Left colon (tissue), 2 donors: ENCODE measurements at regions not wholly inside any gene's neighbourhood (a gene's known extent, or its start where the extent isn't known, plus 50 kb on each side); places are given as distances from the start of the nearest gene placed in this dataset.

Experiments
- ATAC-seq: fragments of 200-7000 bp; cut with Tn5 transposase; one replicate; pipeline ENCODE4 v1.9.1; 2020; ENCODE audit warnings: mild to moderate bottlenecking, moderate library complexity
- DNase-seq, 2 donors: peaks; one replicate each; pipeline ENCODE4 v3.0.0-alpha.2; 2020
- intact Hi-C, 2 donors: fragments of 100-400 bp; cut with DNase I in 1 of 2; cut with micrococcal nuclease in 1 of 2; formaldehyde crosslinking; loops; one replicate each; pipeline versions ENCODE4 v1.11.2 to v1.14.0; 2022; cut with DNase I, micrococcal nuclease
- donor health status: DM: no; HTN: no; CAD: no.
- donor health status: DM: yes; HTN: yes; CAD: no.

DNA sequence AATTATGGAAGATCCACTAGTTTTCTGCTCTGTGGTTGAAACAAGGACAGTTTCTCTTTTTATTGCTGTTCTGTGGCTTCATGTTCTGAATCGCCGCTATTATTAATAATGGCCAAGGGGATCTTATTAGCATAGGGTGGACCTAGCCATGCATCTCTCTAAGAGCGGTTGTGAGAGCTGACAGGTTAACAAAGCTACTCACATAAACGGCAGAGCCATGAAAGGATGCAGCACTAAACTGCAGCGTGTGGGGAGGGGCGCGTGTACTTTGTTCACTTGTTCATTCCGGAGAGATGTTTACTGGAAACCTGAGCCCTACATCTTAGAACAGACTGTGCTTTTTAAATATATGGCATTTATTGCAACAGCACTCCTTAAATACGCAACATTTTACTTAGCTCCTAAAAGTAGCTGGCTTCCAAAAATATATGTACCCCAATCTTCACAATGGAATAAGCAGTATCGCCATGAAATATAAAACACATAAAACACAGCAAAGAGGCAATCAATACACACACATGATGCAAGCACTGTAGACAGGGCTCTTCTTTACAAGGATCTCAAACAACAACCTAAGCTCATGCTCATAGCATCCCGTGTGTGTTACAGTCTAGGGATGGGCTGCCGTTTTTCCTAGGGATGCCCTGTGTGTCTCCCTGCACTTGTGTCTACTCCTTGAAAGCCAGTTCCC, 424.6 kb downstream of the MED10 start:
- DNase-seq = no peak
- ATAC-seq = no peak
- intact Hi-C loops = no loop called here

DNA sequence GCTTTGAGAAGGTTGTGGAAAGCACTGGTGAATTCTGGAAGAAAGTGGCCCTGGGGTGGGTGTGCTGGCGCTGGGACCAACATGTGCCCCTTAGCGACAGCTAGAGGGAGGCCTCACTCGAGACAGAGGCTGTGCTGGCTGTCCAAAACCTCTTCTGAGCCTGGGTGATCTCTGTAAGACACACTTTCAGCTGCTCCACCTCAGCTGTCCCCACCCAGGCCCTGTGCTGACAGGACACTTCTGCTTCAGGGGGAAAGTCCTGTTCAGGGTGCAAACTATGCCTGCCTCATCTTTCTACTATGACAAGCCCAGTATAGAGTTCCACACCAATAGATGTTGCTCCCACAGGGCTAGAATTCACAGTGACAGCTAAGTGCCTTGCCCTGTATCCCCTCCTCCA, 426.4 kb downstream of the MED10 start:
- intact Hi-C loops = no loop called here
- ATAC-seq (no peak), DNase-seq (no peak)

DNA sequence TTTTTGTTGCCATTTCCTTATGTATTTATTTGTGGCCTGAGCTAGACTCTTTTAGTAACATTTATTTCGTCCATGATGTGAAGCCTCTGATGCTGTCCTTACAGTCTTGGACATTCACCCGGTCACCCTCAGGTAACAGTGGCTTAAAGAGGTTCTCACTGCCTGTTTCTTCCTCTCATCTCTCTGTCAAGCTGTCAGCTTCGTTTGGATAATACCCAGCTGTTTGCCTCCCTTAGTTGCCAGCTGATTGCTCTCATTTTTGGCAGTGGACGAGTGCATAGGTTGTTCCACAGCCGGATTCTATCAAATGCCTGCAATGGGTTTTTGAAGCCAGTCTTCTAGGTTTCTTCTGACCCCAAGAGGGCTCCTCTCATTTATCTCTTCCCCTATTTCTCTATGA, 427.7 kb downstream of the MED10 start:
- DNase-seq (no peak), ATAC-seq (no peak)
- intact Hi-C loops = no loop called here

DNA sequence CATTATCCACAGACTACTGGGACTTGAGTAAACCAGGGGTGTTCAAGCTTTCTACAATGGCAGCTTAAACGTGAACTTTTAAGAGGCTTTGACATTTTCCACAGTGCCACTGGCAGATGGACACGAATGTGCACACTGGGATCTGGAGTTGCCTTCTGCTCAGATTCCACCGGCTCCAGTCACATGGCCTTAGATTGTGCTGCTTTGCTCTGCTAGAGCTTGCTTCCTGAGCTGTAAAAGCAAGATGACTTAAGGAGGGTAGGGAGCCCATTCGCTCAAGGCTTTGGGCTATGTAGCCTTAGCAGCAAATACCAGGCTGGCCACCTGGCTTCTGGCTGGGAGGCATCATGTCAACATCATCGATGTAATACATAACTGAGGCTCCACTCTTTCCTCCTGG, 436.9 kb downstream of the MED10 start:
- intact Hi-C loops = no loop called here
- DNase-seq (no peak), ATAC-seq (no peak)

DNA sequence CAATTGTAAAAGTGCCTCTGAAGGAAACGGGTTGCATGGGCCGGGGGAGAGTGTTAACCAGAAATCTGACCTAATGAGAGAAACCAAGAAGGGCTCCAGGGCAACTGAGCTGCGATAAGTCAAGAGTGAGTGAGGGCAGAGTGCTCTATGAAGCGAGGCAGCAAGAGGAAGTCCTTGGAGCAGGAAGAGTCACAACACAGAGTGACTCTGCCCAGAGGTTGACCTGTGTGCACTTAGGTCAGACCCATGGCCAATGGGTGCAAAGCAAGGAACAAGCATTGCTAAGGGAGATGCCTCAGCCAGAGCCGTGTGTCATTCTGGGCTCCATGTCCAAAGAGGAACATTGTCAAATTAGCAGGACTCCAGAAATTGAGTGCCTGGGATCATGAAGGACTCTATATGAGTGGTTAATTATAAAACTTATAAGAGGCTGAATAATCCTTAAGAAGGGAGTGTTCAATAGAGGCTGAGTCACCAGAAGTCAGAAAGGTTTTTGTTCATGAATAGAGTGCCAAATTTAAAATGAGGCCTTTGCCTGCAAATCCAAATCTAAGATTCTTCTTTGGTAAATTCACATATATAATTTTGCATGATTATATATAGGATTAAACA, 438.5 kb downstream of the MED10 start:
- DNase-seq (no peak), ATAC-seq (no peak)
- intact Hi-C loops = no loop called here

DNA sequence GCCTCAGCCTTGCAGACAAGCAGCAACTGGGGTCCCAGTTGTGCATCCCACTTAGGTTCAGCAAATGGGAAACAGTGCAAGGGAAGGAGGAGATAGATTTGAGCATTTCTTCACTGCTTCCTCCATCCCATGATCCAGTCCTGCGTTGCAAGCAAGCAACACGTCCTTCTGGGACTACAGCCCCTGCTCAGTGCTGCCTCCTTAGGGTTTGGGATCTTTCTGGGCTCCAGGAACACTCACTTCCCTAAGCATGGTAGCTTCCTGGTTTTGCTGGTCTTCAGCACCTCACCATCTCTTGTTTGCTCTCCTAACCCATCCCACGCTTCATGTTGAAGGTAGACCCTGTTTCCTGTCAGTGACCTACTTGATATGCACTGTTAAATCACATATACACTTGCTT, 444.7 kb downstream of the MED10 start:
- intact Hi-C loops = no loop called here
- no peak for DNase-seq
- no peak for ATAC-seq

DNA sequence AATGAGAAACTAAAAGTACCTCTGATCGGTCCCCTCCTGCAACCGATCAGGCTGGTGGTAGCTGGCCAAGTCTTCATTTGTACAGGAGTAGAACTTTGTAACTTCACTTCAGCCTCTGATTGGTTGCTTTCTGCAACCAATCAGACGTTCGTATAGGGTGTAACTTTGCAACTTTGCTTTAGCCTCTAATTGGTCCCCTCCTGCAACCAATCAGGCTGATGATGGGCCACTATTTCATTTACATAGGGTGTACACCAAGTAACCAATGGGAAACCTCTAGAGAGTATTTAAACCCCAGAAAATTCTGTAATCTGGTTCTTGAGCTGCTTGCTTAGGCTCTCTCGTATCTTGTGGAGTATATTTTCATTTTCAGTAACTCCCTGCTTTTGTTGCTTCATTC, 445.5 kb downstream of the MED10 start:
- intact Hi-C loops = no loop called here
- ATAC-seq = no peak
- no peak for DNase-seq

DNA sequence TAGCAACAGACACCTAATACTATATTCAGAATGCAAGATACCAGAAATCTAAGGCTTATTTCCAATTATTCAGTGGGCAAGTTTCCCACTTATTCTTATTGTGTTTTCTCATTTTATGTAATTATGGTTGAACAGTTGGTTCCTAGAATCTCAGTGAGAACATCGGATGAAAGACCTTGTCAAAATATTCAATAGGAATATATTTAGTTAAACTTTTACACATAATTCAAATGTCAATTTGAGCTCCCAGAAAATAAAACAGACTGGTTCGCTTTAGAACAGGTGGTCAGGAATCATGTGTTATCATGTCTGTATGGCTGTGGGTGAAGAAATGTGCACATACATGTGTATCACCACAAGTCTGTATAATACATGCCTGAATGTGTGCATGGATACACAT, 447.8 kb downstream of the MED10 start:
- ATAC-seq (no peak), DNase-seq (no peak)
- intact Hi-C loops = no loop called here

DNA sequence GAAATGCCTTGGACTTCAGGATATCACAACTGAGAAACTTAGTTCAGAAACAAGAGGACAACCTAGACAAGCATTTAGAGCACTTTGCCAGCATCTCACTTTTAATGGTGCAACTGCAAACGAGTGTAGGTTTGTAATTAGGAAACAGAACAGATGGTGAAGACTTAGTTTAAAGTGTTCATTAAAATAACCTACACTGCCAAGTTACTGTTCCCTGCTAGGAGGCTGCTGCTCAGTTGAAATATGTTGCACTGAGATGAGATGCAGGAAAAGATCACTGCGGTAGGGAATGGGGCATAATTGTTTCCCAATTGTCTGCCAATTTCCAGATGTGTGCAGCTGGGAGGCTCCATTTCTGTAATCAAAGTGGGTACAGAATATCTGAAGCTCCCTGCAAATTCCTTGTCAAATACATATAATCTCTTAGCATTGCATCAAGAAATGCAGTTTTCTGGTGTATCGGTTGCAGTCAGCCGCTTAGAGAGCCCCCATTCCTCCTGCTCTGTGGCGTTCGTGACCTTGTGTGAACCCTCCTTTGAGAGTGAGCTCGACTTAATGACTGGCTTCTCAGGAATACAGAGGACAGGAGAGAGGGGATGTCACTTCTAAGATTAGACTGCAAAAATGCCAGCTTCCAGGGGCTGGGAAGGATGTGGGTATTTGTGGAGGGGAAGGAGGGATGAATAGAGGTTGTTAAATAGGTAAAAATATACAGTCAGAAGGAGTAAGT, 448.9 kb downstream of the MED10 start:
- no peak for DNase-seq
- intact Hi-C loops = no loop called here
- no peak for ATAC-seq

DNA sequence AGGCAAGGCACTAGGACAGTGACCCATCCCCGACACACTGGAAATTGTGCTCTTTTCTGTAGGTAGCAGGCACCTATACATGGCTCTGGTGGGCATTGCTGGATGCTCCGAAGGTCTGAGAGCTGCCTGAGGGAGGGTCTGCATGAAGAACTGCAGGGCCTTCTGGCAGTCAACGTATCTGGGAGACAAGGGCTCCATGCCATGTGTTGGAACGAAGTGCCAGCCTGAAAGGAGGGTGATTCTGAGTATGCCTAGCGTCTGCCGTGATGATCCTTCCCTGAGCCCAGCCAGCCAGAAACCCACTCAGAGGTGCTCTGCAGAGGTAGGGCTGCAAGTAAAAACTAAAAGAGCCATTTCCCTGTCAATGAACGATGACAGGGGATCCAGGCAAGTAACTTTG, 453.2 kb downstream of the MED10 start:
- ATAC-seq = no peak
- intact Hi-C loops = no loop called here
- DNase-seq = no peak

DNA sequence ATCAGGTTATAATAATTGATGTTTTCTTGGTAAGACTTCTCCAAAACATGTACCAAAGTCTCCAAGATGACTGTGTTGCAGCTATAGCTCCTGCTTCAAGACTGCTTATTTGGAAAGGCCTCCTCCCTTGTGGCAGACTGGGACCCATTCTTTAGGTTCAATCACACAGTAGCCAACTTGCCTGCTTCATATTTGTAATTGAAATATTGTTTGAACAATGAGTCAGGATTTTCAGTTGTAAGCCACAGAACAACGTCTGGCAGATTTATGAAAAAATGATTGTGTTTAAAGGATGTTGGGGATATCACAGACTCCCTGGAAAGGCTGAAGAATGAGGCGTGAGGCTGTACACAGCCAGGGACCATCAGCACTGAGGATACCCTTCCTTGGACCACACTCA, 458.9 kb downstream of the MED10 start:
- intact Hi-C loops = no loop called here
- ATAC-seq = no peak

DNA sequence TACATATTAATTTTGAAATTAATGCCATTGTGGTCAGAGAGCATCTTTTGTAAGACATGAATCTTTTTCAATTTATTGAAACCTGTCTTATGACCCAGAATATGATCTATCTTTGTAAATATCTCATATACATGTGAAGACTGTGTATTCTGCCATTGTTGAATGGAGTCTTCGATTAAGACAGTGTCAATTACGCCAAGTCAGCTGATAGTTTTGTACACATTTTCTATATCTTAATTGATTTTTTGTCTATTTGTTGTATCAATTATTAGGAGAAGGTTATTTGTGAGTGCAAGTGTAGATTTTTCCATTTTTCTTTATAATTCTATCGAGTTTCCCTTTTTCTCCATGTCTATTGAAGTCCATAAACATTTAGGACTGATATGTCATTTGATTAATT, 471.6 kb downstream of the MED10 start:
- intact Hi-C loops = loop anchor here in 1 of 2 donors (10.0 kb wide), 1 partner anchor 832 kb away; no protein-coding TSS in a partner anchor
- no peak for DNase-seq
- no peak for ATAC-seq

More for the DNA sequence above, 458.9 kb downstream of the MED10 start:
- DNase-seq = no peak

DNA sequence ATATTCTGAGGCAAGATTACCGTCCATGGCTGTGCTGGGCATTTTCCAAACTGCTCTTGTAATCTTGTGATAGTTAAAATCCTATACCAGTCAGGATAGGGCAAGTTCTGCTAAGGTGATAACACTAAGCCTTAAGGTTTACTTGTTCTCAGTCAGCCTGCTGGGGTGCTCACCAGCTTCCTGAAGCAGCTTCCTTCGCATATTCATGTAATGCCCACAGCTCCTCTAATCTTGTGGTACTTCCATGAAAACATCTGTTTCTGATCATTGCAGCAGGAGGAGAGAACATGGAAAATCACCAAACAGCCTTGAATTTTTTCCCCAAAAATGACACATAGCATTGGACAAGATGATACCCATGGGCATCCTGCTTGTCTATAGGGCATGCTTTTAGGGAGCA, 473.2 kb downstream of the MED10 start:
- no peak for DNase-seq
- no peak for ATAC-seq
- intact Hi-C loops = loop anchor here in 1 of 2 donors (10.0 kb wide), 1 partner anchor 830 kb away; no protein-coding TSS in a partner anchor

DNA sequence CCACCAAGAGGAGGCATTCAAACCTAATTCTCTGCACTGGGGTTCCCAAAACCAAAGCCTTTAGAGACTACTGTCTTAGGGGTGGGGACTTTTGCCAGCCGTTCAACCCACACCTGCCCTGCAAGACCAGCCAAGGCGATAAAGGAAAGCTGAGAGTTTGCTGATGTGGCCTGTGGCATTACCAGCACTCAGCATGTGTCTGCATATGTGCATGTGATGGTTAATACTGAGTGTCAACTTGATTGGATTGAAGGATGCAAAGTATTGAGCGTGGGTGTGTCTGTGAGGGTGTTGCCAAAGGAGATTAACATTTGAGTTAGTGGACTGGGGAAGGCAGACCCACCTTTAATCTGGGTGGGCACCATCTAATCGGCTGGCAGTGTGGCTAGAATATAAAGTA, 474.2 kb downstream of the MED10 start:
- intact Hi-C loops = loop anchor here in 1 of 2 donors (10.0 kb wide), 1 partner anchor 829 kb away; no protein-coding TSS in a partner anchor
- ATAC-seq (no peak), DNase-seq (no peak)

DNA sequence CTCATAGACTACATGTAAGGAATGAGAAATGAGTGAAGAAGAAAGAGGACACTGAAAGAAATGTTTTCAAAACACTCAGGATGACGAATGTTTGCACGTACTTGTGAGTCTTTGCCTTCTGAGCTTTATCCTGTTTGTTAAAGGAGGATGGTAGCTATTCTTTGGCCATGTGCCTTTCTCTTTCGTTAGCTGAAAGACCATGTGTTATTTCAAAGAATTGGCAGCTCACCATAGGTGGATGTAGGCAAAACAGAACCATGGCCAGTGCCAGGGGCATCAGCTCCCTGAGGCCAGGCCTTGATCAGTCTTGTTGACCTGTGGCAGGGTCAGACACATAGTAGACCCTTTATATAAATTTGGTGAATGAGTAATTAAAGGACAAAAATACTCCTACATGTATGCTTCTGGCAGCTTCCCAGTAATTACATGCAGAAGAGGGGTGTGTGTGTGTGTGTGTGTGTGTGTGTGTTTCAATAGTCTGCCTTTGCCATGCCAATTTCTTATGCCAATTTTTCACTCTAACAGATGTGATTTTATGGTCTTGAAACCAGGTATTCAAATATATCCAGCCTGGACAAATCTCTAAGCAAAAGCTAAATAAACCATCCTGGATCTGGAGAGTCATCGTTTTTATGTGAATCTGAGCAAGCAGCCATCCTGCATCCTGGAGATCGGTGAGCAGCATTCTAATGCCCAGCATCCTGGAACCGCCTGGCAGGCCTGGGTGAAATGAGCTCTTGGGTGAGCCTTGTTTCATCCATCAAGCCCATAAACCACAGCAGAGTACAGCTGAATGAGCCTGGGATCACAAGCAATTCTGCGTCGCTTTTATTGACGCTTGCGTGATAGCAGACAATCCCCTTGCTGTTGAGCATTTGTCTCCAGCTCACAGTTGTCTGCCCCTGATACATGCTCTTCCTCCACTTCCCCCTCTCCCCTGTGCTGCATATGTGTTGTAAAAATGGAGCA, 475.4 kb downstream of the MED10 start:
- DNase-seq (no peak), ATAC-seq (no peak)
- intact Hi-C loops = loop anchor here in 1 of 2 donors (10.0 kb wide), 1 partner anchor 828 kb away; no protein-coding TSS in a partner anchor

DNA sequence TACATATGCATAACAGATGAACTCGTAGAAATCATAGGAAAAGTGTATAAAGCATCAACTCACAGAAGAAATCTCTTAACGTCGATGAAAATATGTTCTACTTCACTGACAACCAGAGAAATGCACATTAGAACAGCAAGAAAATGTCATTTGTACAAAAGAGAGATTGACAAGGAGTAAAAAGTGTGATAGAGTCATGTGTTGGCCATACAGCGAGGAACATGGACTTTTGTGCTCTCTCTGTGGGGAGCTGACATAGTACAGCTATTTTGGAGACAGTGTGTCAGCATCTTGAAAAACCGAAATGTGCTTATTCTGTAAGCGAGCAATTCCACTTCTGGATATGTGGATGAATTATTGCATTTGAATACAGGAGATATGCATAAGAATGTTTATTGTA, 477.9 kb downstream of the ICE1 start:
- intact Hi-C loops = loop anchor here in 1 of 2 donors (10.0 kb wide), 1 partner anchor 826 kb away; no protein-coding TSS in a partner anchor
- DNase-seq = no peak
- ATAC-seq = no peak

DNA sequence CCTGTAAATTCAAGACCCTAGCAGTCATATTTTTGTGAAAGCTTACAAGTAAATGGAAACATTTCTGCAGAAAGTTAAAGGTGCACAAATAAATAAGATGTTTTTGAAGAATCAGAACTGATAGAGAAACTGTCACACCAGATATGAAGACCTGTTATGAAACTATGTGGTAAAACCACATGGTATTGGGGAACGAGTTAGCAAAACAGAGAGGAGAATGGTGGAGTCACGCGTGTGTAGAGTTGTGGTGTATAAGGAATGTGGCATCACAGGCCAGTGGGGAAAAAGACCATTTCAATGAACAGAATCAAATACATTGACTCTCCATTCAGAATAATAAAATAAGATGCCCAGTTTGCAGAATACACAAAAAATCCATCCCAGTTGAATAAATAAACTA, 477.2 kb downstream of the ICE1 start:
- no peak for ATAC-seq
- intact Hi-C loops = loop anchor here in 1 of 2 donors (10.0 kb wide), 1 partner anchor 825 kb away; no protein-coding TSS in a partner anchor
- no peak for DNase-seq

DNA sequence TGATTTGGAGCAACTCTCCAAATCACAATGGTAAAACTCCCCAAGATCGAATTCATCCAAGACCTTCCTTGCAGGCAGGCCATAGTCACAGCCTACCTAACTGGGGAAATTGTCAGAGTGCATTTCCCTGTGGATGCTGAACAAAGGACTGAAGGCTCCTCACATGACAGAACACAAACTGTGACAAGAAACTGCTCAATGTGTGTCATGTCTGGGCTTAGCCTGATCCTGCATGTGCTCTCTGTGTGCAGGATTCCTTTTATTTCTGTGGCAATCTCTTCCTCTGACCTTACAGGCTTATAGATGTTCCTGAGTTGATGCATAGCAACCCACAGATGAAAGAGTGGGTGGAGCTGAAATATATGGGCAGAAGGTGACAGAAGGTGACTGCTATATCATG, 465.8 kb downstream of the ICE1 start:
- intact Hi-C loops = no loop called here
- ATAC-seq (no peak), DNase-seq (no peak)

DNA sequence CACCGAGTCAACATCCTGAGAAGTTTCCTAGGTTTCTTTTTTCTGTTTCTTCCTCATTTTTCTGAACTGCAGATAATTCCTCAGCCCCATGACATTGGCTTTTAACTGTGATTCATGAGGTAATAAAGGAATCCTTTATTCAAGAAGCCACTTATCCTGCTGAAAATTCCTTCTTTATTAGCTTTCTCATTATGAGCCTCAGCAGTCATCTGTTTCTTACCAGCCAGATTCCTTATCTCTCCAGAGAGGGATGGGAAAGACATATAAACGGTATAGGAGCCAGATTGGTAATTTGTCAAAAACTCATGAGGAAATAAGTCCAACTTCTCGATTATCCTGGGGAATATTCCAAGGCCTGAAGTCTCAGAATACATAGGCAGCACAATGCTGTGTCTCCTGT, 465.4 kb downstream of the ICE1 start:
- no peak for DNase-seq
- no peak for ATAC-seq
- intact Hi-C loops = no loop called here
